ENCODE measurements at regions not wholly inside any gene's neighbourhood (a gene's known extent, or its start where the extent isn't known, plus 50 kb on each side); places are given as distances from the start of the nearest gene placed in this dataset.

- Histone ChIP-seq H3K4me3 (ENCODE audit: low read depth, low read length) (no peak overlapping the region), H3K36me3 (ENCODE audit: control insufficient read depth, insufficient read depth, low read length) (no peaks in the 10 kb centered on the region), H3K27me3 (ENCODE audit: control insufficient read depth, insufficient read depth, low read length) (no peaks in the 10 kb centered on the region)
- CTCF ChIA-PET = interaction anchor here (0.6 to 1.0 kb wide), 3 partner anchors 10 to 83 kb away, joined by 3 to 7 read pairs (median 3); no protein-coding TSS in a partner anchor
- POLR2A ChIA-PET = interaction anchor here (1.1 kb wide), 1 partner anchor 10 kb away, joined by 4 read pairs; no protein-coding TSS in a partner anchor
- TF ChIP-seq CTCF (IDR thresholded peaks at IDR 0.05; ENCODE audit: insufficient read depth, low read depth, low read length) = no peak
- DNase-seq (ENCODE audit: low read depth) = no peak
Observed at GRCh38 chr6:134740473-134741199, 209.3 kb downstream of the ALDH8A1 start.

GRCh38 chr6:134740027-134740373 is 209.9 kb downstream of the ALDH8A1 start:
- H3K27me3 ChIP-seq (ENCODE audit: control insufficient read depth, insufficient read depth, low read length) = no peaks in the 10 kb centered on the region
- no peaks in the 10 kb centered on the region for H3K36me3 ChIP-seq (ENCODE audit: control insufficient read depth, insufficient read depth, low read length)
- POLR2A ChIA-PET = interaction anchor here (1.1 kb wide), 1 partner anchor 11 kb away, joined by 4 read pairs; no protein-coding TSS in a partner anchor
- CTCF ChIA-PET = interaction anchor here (0.7 to 1.0 kb wide), 2 partner anchors 10 to 62 kb away, joined by 3 to 7 read pairs; no protein-coding TSS in a partner anchor
- DNase-seq (ENCODE audit: low read depth) = no peak
- TF ChIP-seq CTCF (IDR thresholded peaks at IDR 0.05; ENCODE audit: insufficient read depth, low read depth, low read length) = no peak
- H3K4me3 ChIP-seq (ENCODE audit: low read depth, low read length) = no peak overlapping the region

- CTCF ChIA-PET = interaction anchor here (1.0 kb wide), 1 partner anchor 11 kb away, joined by 7 read pairs; no protein-coding TSS in a partner anchor
- H3K36me3 ChIP-seq (ENCODE audit: control insufficient read depth, insufficient read depth, low read length) = no peaks in the 10 kb centered on the region
- no peak for TF ChIP-seq CTCF (IDR thresholded peaks at IDR 0.05; ENCODE audit: insufficient read depth, low read depth, low read length)
- DNase-seq (ENCODE audit: low read depth) = no peak
- no peaks in the 10 kb centered on the region for H3K27me3 ChIP-seq (ENCODE audit: control insufficient read depth, insufficient read depth, low read length)
- POLR2A ChIA-PET = interaction anchor here (1.1 kb wide), 1 partner anchor 11 kb away, joined by 4 read pairs; no protein-coding TSS in a partner anchor
- H3K4me3 ChIP-seq (ENCODE audit: low read depth, low read length) = no peak overlapping the region
Observed at GRCh38 chr6:134739299-134740026, 210.4 kb downstream of the ALDH8A1 start.

DNA sequence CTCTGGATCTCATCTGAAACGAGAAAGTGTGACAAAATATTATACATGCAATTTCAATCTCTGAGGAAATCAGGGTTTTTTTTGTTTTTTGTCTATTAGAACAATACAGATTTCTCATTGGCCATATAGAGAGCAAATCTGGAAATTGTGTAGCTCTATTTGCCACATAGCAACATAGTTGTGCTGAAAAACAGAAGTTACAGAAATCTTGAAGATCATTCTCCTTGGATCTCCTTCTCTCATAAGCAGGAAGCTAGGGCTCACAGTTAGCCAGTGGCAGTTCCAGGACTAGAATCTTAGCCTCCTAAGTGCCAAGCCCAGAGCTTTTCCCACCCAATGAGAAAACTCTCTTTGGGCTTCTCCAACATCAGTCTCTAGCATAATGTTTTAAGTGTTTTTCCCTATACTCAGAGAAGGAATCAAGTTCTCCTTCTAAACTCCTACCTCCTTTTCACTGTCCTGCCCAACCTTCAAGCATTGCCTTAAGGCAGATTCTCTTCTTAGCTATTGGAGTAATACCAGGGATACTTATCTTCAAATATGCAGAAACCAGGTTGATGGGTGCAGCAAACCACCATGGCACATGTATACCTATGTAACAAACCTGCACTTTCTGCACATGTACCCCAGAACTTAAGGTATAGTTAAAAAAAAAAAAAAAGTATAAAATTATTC is 211.6 kb downstream of the ALDH8A1 start:
- H3K36me3 ChIP-seq (ENCODE audit: control insufficient read depth, insufficient read depth, low read length) = no peaks in the 10 kb centered on the region
- CTCF ChIA-PET = no interaction called here
- H3K27me3 ChIP-seq (ENCODE audit: control insufficient read depth, insufficient read depth, low read length) = no peaks in the 10 kb centered on the region
- no peak for TF ChIP-seq CTCF (IDR thresholded peaks at IDR 0.05; ENCODE audit: insufficient read depth, low read depth, low read length)
- no peak overlapping the region for H3K4me3 ChIP-seq (ENCODE audit: low read depth, low read length)
- no peak for DNase-seq (ENCODE audit: low read depth)
- POLR2A ChIA-PET = interaction anchor here (0.7 kb wide), 1 partner anchor 295 kb away, joined by 6 read pairs; no protein-coding TSS in a partner anchor

- CTCF ChIA-PET = no interaction called here
- no peak for DNase-seq (ENCODE audit: low read depth)
Observed at GRCh38 chr6:134735461-134735860, 214.4 kb downstream of the ALDH8A1 start.

More at GRCh38 chr6:134735461-134735860, 214.4 kb downstream of the ALDH8A1 start:
- no peak for TF ChIP-seq CTCF (IDR thresholded peaks at IDR 0.05; ENCODE audit: insufficient read depth, low read depth, low read length)
- POLR2A ChIA-PET = no interaction called here
- Histone ChIP-seq H3K4me3 (ENCODE audit: low read depth, low read length) (no peak overlapping the region), H3K36me3 (ENCODE audit: control insufficient read depth, insufficient read depth, low read length) (no peaks in the 10 kb centered on the region), H3K27me3 (ENCODE audit: control insufficient read depth, insufficient read depth, low read length) (no peaks in the 10 kb centered on the region)

All from BJ (cell line).